ENCODE measurements at regions not wholly inside any gene's neighbourhood (a gene's known extent, or its start where the extent isn't known, plus 50 kb on each side); places are given as distances from the start of the nearest gene placed in this dataset.

DNA sequence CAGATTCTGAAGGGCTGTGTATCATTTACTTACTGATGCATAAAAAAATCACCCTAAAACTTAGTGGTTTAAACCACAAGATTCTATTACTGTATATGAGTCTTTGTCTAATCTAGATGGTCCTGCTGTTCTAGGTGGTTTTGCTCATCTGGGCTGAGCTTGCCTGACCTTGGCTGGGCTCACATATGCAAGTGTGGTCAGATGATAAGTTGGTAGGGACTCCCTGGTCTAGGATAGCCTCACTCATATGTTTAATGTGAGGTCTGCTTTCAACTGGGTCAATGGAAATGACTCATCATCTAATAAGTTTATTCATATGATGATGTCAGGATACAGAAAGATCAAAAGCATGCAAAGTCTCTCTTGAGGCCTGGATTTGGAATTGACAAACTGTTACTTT, 887.8 kb downstream of the TRHDE start (continued):
- TF ChIP-seq, protein P1, sequence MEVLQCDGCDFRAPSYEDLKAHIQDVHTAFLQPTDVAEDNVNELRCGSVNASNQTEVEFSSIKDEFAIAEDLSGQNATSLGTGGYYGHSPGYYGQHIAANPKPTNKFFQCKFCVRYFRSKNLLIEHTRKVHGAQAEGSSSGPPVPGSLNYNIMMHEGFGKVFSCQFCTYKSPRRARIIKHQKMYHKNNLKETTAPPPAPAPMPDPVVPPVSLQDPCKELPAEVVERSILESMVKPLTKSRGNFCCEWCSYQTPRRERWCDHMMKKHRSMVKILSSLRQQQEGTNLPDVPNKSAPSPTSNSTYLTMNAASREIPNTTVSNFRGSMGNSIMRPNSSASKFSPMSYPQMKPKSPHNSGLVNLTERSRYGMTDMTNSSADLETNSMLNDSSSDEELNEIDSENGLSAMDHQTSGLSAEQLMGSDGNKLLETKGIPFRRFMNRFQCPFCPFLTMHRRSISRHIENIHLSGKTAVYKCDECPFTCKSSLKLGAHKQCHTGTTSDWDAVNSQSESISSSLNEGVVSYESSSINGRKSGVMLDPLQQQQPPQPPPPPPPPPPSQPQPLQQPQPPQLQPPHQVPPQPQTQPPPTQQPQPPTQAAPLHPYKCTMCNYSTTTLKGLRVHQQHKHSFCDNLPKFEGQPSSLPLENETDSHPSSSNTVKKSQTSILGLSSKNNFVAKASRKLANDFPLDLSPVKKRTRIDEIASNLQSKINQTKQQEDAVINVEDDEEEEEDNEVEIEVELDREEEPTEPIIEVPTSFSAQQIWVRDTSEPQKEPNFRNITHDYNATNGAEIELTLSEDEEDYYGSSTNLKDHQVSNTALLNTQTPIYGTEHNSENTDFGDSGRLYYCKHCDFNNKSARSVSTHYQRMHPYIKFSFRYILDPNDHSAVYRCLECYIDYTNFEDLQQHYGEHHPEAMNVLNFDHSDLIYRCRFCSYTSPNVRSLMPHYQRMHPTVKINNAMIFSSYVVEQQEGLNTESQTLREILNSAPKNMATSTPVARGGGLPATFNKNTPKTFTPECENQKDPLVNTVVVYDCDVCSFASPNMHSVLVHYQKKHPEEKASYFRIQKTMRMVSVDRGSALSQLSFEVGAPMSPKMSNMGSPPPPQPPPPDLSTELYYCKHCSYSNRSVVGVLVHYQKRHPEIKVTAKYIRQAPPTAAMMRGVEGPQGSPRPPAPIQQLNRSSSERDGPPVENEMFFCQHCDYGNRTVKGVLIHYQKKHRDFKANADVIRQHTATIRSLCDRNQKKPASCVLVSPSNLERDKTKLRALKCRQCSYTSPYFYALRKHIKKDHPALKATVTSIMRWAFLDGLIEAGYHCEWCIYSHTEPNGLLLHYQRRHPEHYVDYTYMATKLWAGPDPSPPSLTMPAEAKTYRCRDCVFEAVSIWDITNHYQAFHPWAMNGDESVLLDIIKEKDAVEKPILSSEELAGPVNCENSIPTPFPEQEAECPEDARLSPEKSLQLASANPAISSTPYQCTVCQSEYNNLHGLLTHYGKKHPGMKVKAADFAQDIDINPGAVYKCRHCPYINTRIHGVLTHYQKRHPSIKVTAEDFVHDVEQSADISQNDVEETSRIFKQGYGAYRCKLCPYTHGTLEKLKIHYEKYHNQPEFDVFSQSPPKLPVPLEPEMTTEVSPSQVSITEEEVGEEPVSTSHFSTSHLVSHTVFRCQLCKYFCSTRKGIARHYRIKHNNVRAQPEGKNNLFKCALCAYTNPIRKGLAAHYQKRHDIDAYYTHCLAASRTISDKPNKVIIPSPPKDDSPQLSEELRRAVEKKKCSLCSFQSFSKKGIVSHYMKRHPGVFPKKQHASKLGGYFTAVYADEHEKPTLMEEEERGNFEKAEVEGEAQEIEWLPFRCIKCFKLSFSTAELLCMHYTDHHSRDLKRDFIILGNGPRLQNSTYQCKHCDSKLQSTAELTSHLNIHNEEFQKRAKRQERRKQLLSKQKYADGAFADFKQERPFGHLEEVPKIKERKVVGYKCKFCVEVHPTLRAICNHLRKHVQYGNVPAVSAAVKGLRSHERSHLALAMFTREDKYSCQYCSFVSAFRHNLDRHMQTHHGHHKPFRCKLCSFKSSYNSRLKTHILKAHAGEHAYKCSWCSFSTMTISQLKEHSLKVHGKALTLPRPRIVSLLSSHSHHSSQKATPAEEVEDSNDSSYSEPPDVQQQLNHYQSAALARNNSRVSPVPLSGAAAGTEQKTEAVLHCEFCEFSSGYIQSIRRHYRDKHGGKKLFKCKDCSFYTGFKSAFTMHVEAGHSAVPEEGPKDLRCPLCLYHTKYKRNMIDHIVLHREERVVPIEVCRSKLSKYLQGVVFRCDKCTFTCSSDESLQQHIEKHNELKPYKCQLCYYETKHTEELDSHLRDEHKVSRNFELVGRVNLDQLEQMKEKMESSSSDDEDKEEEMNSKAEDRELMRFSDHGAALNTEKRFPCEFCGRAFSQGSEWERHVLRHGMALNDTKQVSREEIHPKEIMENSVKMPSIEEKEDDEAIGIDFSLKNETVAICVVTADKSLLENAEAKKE (CRISPR knock-in tag; IDR thresholded peaks at IDR 0.05) = no peak
- no peak for TF ChIP-seq CREB1 (CRISPR knock-in tag; IDR thresholded peaks at IDR 0.05; ENCODE audit: low read depth)
- no peak for TF ChIP-seq NANOG (IDR thresholded peaks at IDR 0.05; ENCODE audit: borderline replicate concordance)
- TF ChIP-seq, protein P2, sequence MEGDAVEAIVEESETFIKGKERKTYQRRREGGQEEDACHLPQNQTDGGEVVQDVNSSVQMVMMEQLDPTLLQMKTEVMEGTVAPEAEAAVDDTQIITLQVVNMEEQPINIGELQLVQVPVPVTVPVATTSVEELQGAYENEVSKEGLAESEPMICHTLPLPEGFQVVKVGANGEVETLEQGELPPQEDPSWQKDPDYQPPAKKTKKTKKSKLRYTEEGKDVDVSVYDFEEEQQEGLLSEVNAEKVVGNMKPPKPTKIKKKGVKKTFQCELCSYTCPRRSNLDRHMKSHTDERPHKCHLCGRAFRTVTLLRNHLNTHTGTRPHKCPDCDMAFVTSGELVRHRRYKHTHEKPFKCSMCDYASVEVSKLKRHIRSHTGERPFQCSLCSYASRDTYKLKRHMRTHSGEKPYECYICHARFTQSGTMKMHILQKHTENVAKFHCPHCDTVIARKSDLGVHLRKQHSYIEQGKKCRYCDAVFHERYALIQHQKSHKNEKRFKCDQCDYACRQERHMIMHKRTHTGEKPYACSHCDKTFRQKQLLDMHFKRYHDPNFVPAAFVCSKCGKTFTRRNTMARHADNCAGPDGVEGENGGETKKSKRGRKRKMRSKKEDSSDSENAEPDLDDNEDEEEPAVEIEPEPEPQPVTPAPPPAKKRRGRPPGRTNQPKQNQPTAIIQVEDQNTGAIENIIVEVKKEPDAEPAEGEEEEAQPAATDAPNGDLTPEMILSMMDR (conservative IDR thresholded peaks at IDR 0.05; ENCODE audit: low read depth in 2 of 2) = no peak

DNA sequence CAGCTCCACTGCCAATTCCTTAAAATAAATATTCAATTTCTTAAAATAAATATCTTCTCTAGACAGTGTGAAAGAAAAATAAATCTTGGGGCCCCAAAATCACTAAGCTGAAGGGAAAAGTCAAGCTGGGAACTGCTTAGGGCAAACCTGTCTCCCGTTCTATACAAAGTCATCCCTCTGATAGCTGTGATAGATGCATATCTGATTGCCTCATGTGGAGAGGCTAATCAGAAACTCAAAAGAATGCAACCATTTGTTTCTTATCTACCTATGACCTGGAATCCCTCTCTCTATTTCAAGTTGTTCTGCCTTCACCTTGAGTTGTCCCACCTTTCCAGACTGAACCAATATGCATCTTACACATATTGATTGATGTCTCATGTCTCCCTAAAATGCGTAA, 889.8 kb downstream of the TRHDE start:
- peaks cover 29% of the 10 kb centered on the region for H3K4me1 Mint-ChIP-seq
- no peak overlapping the region for H3K27ac Mint-ChIP-seq
- DNase-seq (ENCODE audit: low spot score) (no peak), ATAC-seq (no peak)
- 0 out of 2 replicates have a peak, but pooled peaks cover 3% of the 10 kb centered on the region for H3K9me2 ChIP-seq (ENCODE audit: insufficient read depth)
- H3F3A ChIP-seq (replicated peaks; ENCODE audit: low read depth) = no peaks in the 10 kb centered on the region
- no peaks in the 10 kb centered on the region for H3K36me3 ChIP-seq (ENCODE audit: insufficient read depth)
- H4K20me1 ChIP-seq (replicated peaks; ENCODE audit: insufficient read depth) = no peaks in the 10 kb centered on the region
- no peak overlapping the region for H2AFZ ChIP-seq
- H3K36me3 Mint-ChIP-seq (ENCODE audit: low read depth) = no peaks in the 10 kb centered on the region; the same call in 2 of the 3 replicates
- H3K4me1 ChIP-seq (ENCODE audit: insufficient read depth) = peaks cover 26% of the 10 kb centered on the region
- peaks cover 2% of the 10 kb centered on the region for H3K27me3 Mint-ChIP-seq (ENCODE audit: insufficient read depth, low read depth, poor library complexity)
- H3K27ac ChIP-seq (ENCODE audit: low read depth) = no peak overlapping the region
- H3K4me3 Mint-ChIP-seq = no peak overlapping the region
- no peaks in the 10 kb centered on the region for H3K79me2 ChIP-seq (replicated peaks; ENCODE audit: insufficient read depth)
- no peak overlapping the region for H3K4me2 ChIP-seq
- no peak overlapping the region for H3K4me3 ChIP-seq
- H3K9me3 Mint-ChIP-seq = no peaks in the 10 kb centered on the region; the same call in 2 of the 3 replicates
- H3K27me3 ChIP-seq (ENCODE audit: insufficient read depth) = no peaks in the 10 kb centered on the region
- TF ChIP-seq JUNB (IDR thresholded peaks at IDR 0.05; ENCODE audit: unreplicated experiment) = no peak
- TF ChIP-seq, protein P3, sequence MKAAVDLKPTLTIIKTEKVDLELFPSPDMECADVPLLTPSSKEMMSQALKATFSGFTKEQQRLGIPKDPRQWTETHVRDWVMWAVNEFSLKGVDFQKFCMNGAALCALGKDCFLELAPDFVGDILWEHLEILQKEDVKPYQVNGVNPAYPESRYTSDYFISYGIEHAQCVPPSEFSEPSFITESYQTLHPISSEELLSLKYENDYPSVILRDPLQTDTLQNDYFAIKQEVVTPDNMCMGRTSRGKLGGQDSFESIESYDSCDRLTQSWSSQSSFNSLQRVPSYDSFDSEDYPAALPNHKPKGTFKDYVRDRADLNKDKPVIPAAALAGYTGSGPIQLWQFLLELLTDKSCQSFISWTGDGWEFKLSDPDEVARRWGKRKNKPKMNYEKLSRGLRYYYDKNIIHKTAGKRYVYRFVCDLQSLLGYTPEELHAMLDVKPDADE (IDR thresholded peaks at IDR 0.05) = no peak
- no peak for TF ChIP-seq ZNF331 (CRISPR knock-in tag; IDR thresholded peaks at IDR 0.05; ENCODE audit: low read depth)
- no peak for TF ChIP-seq EZH2 (IDR thresholded peaks at IDR 0.05; ENCODE audit: low read depth, unreplicated experiment)
- TF ChIP-seq ZNF114 (CRISPR knock-in tag; IDR thresholded peaks at IDR 0.05) = no peak
- no peak for TF ChIP-seq POLR2AphosphoS5 (IDR thresholded peaks at IDR 0.05; ENCODE audit: low read depth)

Measured in GM23338 (cell line).